ENCODE measurements at regions not wholly inside any gene's neighbourhood (a gene's known extent, or its start where the extent isn't known, plus 50 kb on each side); places are given as distances from the start of the nearest gene placed in this dataset.

DNA sequence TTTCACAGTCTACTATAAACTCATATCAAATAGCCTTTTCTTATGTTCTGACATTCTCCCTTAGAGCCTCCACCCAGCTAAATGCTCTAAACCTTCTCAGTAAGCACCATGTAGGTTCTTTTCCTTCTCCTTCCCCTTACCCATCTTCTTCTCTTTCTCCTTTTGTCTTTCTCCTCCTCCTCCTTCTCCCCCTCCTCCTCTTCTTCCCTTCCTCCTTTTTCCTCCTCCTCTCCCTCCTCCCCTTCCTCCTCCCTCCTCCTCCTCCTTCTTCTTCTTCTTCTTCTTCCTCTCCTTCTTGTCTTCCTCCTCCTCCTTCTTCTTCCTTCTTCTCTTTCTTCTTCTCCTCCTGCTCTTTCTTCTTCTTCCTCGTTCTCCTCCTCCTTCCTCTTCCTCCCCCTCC is 85.2 kb upstream of the KCNAB1 start:
- intact Hi-C loops (cut with micrococcal nuclease; ENCODE audit: unreplicated experiment): no loop called here
- no peak overlapping the region for H3K27ac Mint-ChIP-seq (ENCODE audit: unreplicated experiment)
- TF ChIP-seq, protein P1, sequence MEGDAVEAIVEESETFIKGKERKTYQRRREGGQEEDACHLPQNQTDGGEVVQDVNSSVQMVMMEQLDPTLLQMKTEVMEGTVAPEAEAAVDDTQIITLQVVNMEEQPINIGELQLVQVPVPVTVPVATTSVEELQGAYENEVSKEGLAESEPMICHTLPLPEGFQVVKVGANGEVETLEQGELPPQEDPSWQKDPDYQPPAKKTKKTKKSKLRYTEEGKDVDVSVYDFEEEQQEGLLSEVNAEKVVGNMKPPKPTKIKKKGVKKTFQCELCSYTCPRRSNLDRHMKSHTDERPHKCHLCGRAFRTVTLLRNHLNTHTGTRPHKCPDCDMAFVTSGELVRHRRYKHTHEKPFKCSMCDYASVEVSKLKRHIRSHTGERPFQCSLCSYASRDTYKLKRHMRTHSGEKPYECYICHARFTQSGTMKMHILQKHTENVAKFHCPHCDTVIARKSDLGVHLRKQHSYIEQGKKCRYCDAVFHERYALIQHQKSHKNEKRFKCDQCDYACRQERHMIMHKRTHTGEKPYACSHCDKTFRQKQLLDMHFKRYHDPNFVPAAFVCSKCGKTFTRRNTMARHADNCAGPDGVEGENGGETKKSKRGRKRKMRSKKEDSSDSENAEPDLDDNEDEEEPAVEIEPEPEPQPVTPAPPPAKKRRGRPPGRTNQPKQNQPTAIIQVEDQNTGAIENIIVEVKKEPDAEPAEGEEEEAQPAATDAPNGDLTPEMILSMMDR (IDR thresholded peaks at IDR 0.05; ENCODE audit: unreplicated experiment): no peak
- H3K36me3 Mint-ChIP-seq (ENCODE audit: insufficient read depth, unreplicated experiment): no peaks in the 10 kb centered on the region
- DNase-seq: no peak
- peaks cover 29% of the 10 kb centered on the region for H3K27me3 Mint-ChIP-seq (ENCODE audit: unreplicated experiment)
- no TSS peak for BruUV-seq (replicated peaks)
- no peak overlapping the region for H3K4me3 Mint-ChIP-seq (ENCODE audit: low read depth, unreplicated experiment)
- CTCF ChIA-PET: interaction anchor here (0.7 kb wide), 1 partner anchor 342 kb away, joined by 8 read pairs; no protein-coding TSS in a partner anchor
- H3K4me1 Mint-ChIP-seq (ENCODE audit: low read depth, unreplicated experiment): no peaks in the 10 kb centered on the region
- H3K9me3 Mint-ChIP-seq (ENCODE audit: low read depth, unreplicated experiment): no peaks in the 10 kb centered on the region

DNA sequence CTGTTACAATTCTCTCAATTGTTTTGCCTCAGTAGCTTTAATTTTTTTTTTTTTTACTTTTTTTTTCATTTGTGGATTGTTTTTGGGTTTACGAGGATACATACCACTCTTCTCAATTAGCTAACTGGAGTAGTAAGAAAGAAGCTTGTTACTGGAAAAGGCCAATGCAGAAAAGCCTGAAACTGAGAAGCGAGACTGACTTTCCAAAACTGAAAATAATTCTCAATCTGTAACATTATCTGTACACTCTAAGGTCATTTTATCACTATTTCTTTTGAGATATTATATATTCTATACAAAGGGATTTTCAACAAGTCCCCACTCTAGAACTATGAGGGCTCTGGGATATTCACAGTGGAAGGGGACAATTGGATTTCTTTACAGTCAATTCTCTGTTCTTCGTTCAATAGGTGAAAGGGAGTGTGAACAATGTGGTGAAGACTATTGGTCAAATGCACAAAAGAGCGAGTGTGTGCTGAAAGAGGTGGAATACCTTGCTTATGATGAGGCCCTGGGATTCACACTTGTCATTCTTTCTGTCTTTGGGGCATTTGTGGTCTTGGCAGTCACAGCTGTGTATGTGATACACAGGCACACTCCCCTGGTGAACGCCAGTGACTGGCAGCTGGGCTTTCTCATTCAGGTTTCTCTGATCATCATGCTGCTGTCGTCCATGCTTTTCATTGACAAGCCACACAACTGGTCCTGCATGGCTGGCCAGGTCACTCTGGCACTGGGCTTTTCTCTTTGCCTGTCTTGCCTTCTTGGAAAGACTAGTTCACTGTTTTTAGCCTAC is 83.9 kb upstream of the KCNAB1 start:
- no peak overlapping the region for H3K27ac Mint-ChIP-seq (ENCODE audit: unreplicated experiment)
- CTCF ChIA-PET: interaction anchor here (0.9 kb wide), 1 partner anchor 54 kb away, joined by 3 read pairs; no protein-coding TSS in a partner anchor
- BruUV-seq (replicated peaks): no TSS peak

DNA sequence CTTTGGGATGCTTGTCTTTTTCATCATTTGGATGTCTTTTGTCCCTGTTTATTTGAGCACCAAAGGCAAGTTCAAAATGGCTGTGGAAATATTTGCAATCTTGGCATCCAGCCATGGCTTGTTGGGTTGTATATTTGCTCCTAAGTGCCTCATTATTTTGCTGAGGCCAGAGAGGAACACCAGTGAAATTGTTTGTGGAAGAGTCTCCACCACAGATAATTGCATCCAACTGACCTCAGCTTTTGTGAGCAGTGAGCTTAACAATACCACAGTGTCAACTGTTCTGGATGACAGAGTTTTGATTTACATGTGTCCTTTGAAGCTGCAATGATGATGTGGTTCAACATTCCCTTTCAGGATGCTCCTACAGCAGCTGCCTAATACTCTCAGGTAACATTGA is 83.0 kb upstream of the KCNAB1 start:
- Mint-ChIP-seq H3K9me3 (ENCODE audit: low read depth, unreplicated experiment) (no peaks in the 10 kb centered on the region), H3K27me3 (ENCODE audit: unreplicated experiment) (peaks cover 19% of the 10 kb centered on the region), H3K4me3 (ENCODE audit: low read depth, unreplicated experiment) (no peak overlapping the region), H3K36me3 (ENCODE audit: insufficient read depth, unreplicated experiment) (no peaks in the 10 kb centered on the region), H3K4me1 (ENCODE audit: low read depth, unreplicated experiment) (no peaks in the 10 kb centered on the region), H3K27ac (ENCODE audit: unreplicated experiment) (no peak overlapping the region)
- CTCF ChIA-PET: no interaction called here
- BruUV-seq (replicated peaks): no TSS peak
- no peak for DNase-seq
- TF ChIP-seq, protein P1 (IDR thresholded peaks at IDR 0.05; ENCODE audit: unreplicated experiment): no peak
- intact Hi-C loops (cut with micrococcal nuclease; ENCODE audit: unreplicated experiment): no loop called here

More for the DNA sequence above, 83.9 kb upstream of the KCNAB1 start:
- intact Hi-C loops (cut with micrococcal nuclease; ENCODE audit: unreplicated experiment): no loop called here
- H3K4me1 Mint-ChIP-seq (ENCODE audit: low read depth, unreplicated experiment): no peaks in the 10 kb centered on the region
- peaks cover 22% of the 10 kb centered on the region for H3K27me3 Mint-ChIP-seq (ENCODE audit: unreplicated experiment)
- H3K36me3 Mint-ChIP-seq (ENCODE audit: insufficient read depth, unreplicated experiment): no peaks in the 10 kb centered on the region
- no peak overlapping the region for H3K4me3 Mint-ChIP-seq (ENCODE audit: low read depth, unreplicated experiment)
- no peak for DNase-seq
- no peaks in the 10 kb centered on the region for H3K9me3 Mint-ChIP-seq (ENCODE audit: low read depth, unreplicated experiment)
- TF ChIP-seq, protein P1 (IDR thresholded peaks at IDR 0.05; ENCODE audit: unreplicated experiment): no peak

DNA sequence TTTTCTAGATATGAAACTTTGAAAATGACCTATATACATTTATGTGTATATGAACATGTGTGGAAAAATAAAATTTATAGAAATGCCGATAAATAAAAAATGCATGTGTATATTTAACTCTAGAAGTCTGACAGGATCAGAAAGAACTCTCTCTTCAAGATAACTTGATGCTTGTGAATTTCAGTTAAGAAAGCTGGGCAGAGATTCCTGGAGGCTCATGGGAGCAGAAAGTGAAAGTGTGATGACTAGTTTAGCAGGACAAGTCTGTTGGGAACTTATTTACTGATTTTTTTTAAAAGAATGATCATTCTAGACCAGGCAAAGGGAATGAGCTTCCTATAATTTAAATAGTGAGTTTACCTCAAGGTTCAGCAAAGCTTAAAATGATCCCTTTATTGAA is 81.5 kb upstream of the KCNAB1 start:
- TF ChIP-seq, protein P1 (IDR thresholded peaks at IDR 0.05; ENCODE audit: unreplicated experiment): no peak
- DNase-seq: no peak
- CTCF ChIA-PET: no interaction called here
- Mint-ChIP-seq H3K36me3 (ENCODE audit: insufficient read depth, unreplicated experiment) (no peaks in the 10 kb centered on the region), H3K9me3 (ENCODE audit: low read depth, unreplicated experiment) (no peaks in the 10 kb centered on the region), H3K27ac (ENCODE audit: unreplicated experiment) (no peak overlapping the region), H3K27me3 (ENCODE audit: unreplicated experiment) (peaks cover 34% of the 10 kb centered on the region), H3K4me1 (ENCODE audit: low read depth, unreplicated experiment) (no peaks in the 10 kb centered on the region), H3K4me3 (ENCODE audit: low read depth, unreplicated experiment) (no peak overlapping the region)
- no TSS peak for BruUV-seq (replicated peaks)
- intact Hi-C loops (cut with micrococcal nuclease; ENCODE audit: unreplicated experiment): no loop called here
